ENCODE measurements at regions not wholly inside any gene's neighbourhood (a gene's known extent, or its start where the extent isn't known, plus 50 kb on each side); places are given as distances from the start of the nearest gene placed in this dataset.

GRCh38 chr18:14948163-14948540 lies 200.2 kb downstream of the ANKRD30B start:
- TF ChIP-seq POLR2AphosphoS5 (IDR thresholded peaks at IDR 0.05) (no peak), CTCF (IDR thresholded peaks at IDR 0.05) (no peak), EP300 (IDR thresholded peaks at IDR 0.05) (no peak), POLR2A (IDR thresholded peaks at IDR 0.05) (no peak)
